Dermis microvascular lymphatic vessel endothelial cell (primary cell): ENCODE measurements at regions not wholly inside any gene's neighbourhood (a gene's known extent, or its start where the extent isn't known, plus 50 kb on each side); places are given as distances from the start of the nearest gene placed in this dataset.

ENCODE experiments used
- DNase-seq, 2 donors: peaks; one replicate each; pipeline versions ENCODE4 v3.0.0 to v3.0.0-alpha.2; 2010; ENCODE audit warnings: low read depth in 2 of 2

GRCh38 chr11:126129727-126130671, 67.3 kb upstream of the CDON start:
- no peak for DNase-seq

- DNase-seq, result no peak
Observed at GRCh38 chr11:126127898-126128297, 65.2 kb upstream of the CDON start.

GRCh38 chr11:126127284-126127845, 64.7 kb upstream of the CDON start:
- no peak for DNase-seq

DNA sequence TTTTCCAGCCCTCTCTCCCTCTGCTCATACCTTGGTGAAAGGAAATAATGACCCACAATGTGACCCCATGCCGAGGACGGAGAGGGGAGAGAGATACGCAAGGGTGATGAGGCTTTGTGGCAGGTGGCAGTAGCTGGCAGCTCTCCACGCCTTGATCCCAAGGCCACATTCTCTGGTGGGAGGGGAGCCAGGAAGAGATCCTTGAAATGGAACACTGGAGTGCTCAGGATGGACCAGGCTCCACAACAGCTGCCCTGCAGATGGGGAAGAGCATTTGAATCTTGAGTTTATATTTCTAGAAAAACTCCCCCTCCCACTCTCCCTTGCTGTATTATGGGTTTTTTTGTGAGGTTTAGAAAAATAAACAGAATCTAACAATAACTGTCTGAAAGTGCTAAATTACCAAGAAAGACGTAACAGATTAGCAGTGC, 61.6 kb upstream of the CDON start:
- no peak for DNase-seq

DNA sequence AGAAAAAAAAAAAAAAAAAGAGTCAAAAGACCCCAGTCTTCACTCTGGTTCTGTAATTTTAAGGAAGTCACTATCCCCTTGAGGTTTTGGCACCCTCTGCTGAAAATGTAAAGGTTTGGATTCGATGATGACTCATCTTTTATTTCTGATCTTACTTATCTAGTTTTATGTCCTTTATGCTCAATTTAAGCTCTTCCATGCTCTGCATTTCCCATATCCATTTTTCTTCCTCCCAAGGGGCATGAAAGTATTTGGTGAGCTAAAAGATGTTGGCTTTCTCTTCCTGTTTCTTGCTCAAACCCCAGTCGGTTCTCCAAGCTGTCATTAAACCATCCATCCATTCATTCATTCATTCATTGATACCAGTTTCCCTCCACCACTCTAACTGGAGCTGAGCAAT, 61.0 kb upstream of the CDON start:
- DNase-seq, result no peak

DNA sequence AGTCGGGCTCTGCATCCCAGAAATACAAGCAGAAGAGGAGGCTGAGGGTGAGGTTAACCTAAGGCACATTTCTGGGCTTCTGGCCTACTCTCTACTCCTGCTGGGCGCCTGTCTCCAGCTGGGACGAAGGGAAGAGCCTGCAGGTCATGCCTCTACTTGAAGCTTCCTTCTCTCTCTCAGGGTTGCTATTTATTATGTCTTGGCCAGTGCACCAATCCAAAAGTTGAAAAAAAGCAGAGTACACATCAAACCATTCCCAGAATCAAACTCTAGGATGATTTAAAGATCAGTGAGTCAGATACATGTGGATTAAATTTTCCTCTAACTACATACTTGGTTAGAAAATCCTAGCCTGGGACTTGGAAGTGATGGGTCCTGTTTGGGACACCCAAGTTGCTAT, 60.2 kb upstream of the CDON start:
- no peak for DNase-seq

DNA sequence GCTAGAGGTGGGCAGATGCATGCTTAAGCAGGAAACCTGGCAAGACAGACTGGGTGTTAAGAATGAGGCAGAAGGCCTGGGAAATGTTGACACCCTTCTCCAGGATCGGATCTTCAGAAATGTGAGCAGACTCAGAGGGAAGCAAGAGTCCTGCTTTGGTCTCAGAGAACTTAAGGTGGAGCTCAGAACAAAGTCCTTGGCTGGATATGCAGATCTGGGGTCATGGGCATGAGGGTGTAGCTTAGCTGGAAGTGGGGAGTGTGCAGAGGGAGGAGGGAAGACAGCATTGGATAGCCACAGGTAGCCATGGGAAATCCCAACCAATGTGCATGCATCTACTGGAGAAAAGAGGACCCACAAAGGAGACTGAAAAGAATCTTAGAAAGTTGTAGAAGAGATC, 58.6 kb upstream of the CDON start:
- DNase-seq, result no peak

- no peak for DNase-seq
Observed at GRCh38 chr11:126118806-126119205, 56.1 kb upstream of the CDON start.

GRCh38 chr11:126115816-126116331, 53.2 kb upstream of the CDON start:
- peak; percentile 90 to 93 for DNase-seq

- DNase-seq, result peak in 1 of 2 donors; percentile 48
Observed at GRCh38 chr11:126115127-126115495, 52.4 kb upstream of the CDON start.

GRCh38 chr11:126114486-126115126, 51.9 kb upstream of the CDON start:
- DNase-seq, result no peak

GRCh38 chr11:126113963-126114362, 51.3 kb upstream of the CDON start:
- no peak for DNase-seq

GRCh38 chr11:126113515-126113957, 50.9 kb upstream of the CDON start:
- DNase-seq, result peak; percentile 87 to 88

DNA sequence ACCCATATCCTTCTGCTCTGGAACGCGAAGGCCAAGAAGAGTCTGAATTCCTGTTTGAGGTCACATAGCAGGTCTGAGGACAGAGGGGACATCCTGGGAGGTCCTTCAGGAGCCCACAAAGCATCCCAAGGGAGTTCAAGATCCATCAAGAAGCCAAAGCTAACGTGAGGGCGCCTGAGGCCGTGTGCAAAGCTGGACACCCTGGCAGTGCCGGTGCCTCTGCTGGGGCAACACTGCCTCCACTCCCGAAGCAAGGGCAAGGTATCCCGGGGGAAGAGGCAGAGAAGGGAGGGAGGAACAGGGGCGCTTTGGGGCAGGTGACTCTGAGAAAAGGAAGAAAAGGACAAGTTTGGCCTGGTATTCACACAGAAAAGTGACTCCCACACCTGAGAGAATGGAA, 50.3 kb upstream of the CDON start:
- DNase-seq, result no peak

DNA sequence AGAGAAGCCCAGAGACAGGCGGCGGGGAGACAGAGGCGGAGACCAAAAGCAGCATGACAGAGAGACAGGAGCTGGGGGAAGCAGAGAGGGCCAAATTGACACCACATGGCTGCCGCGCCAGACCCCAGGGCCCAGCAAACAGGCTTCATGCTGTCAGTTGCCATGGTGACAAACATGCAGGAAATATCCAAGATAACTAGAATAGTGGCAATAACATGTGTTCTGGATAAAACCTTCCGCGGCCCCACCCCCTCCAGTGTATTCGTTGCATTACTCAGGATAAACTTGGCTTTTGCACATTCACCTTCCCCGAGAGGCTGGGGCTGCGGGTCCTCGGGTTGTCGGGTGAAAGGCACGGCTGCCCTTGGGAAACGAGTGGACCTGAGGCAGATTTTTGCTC, 49.9 kb upstream of the CDON start:
- DNase-seq, result peak in 1 of 2 donors; percentile 28
